Hepatocyte (in vitro differentiated cells): ENCODE measurements at regions not wholly inside any gene's neighbourhood (a gene's known extent, or its start where the extent isn't known, plus 50 kb on each side); places are given as distances from the start of the nearest gene placed in this dataset.

Experiments
- EZH2 ChIP-seq: fragments of 200-600 bp; sonication (generic); IDR thresholded peaks from 2 replicates; pipeline ENCODE4 v1.6.1; 2016; ENCODE audit warnings: antibody characterized with exemption, mild to moderate bottlenecking, borderline replicate concordance
- EZH2phosphoT487 ChIP-seq: fragments of 200-600 bp; sonication (generic); IDR thresholded peaks from one replicate; pipeline ENCODE4 v1.6.1; 2018; ENCODE audit warnings: antibody characterized with exemption, mild to moderate bottlenecking, low read depth, moderate library complexity; ENCODE audit not compliant: unreplicated experiment, severe bottlenecking
- TF ChIP-seq, protein P1 (sequence below): fragments of 200-600 bp; sonication (generic); IDR thresholded peaks from 2 replicates; pipeline ENCODE4 v1.5.1; 2016; ENCODE audit warnings: antibody characterized with exemption, mild to moderate bottlenecking; ENCODE audit not compliant: poor library complexity

- TF ChIP-seq, protein P1, sequence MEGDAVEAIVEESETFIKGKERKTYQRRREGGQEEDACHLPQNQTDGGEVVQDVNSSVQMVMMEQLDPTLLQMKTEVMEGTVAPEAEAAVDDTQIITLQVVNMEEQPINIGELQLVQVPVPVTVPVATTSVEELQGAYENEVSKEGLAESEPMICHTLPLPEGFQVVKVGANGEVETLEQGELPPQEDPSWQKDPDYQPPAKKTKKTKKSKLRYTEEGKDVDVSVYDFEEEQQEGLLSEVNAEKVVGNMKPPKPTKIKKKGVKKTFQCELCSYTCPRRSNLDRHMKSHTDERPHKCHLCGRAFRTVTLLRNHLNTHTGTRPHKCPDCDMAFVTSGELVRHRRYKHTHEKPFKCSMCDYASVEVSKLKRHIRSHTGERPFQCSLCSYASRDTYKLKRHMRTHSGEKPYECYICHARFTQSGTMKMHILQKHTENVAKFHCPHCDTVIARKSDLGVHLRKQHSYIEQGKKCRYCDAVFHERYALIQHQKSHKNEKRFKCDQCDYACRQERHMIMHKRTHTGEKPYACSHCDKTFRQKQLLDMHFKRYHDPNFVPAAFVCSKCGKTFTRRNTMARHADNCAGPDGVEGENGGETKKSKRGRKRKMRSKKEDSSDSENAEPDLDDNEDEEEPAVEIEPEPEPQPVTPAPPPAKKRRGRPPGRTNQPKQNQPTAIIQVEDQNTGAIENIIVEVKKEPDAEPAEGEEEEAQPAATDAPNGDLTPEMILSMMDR = no peak
- TF ChIP-seq EZH2 = no peak
- TF ChIP-seq EZH2phosphoT487 = no peak
These were observed 399.9 kb upstream of the MARCKS start for GRCh38 chr6:113457198-113457597.
